CD4-positive, alpha-beta T cell treated with Interleukin-15 for 4 hours (primary cell): ENCODE measurements at regions not wholly inside any gene's neighbourhood (a gene's known extent, or its start where the extent isn't known, plus 50 kb on each side); places are given as distances from the start of the nearest gene placed in this dataset.

Experiments
- DNase-seq: peaks from one replicate; pipeline ENCODE4 v3.0.0-alpha.2; 2020; ENCODE audit warnings: low spot score

DNA sequence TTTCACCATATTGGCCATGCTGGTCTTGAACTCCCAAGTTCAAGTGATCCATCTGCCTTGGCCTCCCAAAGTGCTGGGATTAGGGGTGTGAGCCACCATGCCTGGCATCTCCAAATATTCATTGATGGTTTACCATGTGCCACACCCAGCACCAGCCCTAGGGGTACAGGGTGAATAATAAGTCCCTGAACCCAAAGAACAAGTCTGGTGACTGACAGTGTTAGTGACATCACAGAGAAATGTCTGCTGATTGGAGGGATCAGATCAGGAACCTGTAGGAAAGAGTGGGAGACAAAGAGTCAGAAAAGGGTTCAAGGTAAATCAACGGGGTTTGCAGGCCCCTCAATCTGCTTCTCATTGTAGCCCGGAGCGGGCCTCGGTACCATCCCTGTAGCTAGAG lies 118.4 kb upstream of the NABP1 start:
- no peak for DNase-seq

DNA sequence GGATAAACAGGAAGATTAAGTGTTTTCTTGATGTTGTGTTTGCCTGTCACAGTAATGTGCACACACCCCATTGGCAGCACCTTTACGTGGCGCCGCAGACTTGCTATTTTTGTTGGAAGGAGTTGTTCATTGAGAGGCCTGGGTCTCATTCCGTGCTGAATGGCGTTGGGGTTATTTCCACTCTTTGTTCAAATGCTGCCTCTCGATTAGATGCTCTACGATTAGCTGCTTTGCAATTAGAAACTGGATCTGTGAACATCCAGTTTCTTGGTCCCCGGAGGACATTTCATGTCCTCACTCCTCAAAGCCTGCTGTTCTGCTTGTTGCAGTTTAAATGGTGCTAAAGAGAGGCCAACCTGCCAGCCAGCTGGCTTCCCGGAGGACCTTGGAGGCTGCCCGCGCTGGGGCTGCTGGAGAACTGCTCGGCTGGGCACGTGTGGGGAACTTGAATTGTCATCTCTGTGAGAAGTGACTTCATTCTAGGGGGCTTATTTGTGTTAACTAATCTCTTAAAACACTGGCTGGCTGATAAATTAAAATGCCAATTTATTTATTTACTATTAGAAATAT lies 117.4 kb upstream of the NABP1 start:
- DNase-seq = no peak

DNA sequence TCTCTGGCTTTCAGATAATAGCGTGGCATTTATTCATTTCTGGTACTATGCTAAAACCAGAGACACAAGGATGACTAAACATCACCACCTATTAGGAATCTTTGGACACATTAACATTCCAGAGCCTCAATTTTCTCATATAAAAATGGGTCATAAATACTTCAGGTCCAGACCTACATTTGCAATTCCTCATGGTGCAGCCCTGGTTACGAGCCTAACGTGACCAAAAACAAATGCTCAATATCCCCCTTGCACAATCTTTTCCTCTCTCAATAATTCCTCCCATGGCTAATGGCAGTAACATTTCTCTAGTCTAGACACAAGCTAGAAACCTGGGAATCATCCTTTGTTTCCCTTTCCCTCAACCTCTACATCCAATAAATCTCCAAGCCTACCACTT lies 112.8 kb upstream of the NABP1 start:
- no peak for DNase-seq

DNA sequence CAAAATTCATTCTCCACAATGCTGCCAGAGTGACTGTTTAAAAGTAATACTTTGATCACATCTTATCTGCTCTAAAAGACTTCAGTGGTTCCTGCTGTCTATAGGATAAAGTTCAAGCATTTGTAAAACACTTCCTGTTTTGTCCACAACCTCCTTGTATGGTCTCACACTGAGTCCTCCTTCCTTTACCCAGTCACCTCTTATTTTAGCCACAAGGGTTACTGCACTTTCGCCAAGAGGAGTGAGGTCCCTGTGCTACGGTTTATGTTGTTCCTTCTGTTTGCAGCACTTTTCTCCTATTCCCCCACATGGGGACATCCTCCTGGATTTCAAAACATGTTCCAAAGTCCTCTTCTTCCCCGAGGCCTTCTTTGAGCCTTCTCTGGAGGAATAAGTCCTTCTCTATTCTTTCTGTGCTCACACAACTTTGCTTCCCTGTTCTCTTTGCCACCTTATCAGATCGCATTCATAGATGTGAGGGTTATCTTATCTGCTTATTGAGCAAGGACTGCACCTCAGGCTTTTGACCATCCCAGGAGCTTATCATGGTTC lies 112.2 kb upstream of the NABP1 start:
- DNase-seq = no peak

DNA sequence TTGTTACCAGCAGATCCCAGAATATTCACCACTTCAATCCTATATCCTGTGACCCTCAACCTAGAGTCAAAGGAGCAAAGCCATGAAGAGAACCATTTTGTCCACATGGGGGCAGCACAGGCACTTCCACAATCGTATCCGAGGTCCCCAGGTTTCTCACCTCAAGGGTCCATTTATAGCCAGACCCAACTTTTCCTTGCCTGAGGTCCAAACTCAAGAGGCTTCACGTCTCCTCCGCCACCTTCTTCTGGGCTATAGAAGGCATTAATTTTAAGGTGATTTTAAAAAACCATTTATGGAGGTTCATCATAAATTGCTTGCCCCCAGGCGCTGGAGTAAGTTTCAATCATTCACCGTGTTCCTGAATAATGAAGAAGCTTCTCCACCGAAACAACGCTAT lies 111.6 kb upstream of the NABP1 start:
- DNase-seq = peak; percentile 64

DNA sequence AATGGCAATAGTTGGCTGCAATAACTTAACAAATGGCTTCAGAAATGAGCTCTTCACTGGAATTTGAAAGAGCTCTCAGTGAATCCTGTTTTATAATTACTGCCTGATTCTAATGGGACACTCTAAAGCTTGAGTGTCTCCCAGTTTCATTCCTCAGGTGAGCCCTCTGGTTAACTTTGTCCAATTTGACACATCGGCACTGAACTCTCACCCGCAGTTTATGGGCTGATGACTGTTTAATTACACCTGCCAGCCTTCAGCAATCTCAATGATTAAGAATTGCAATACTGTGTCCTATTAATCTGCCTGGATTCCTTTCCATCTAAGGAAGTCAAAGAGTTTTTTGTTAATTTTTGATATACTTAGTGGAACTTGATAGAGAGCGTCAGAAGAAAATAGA lies 110.7 kb upstream of the NABP1 start:
- no peak for DNase-seq

DNA sequence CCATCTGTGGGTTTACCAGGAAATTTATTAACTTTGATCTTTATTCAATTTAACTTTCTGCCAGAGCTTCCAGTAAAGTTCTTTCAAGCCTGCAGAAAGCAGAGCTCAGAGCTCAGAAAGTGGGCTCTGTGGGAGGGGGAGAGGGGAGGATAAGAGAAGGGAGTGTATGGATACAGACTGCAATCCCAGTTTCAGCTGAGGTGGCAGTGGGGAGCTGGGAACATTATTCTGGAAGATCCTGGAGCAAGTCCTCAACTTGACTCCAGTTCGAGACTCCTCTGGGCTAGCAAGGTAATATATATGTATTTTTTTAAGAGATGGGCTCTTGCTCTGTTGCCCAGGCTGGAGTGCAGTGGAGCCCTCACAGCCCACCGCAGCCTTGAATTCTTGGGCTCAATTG lies 108.9 kb upstream of the NABP1 start:
- no peak for DNase-seq

DNA sequence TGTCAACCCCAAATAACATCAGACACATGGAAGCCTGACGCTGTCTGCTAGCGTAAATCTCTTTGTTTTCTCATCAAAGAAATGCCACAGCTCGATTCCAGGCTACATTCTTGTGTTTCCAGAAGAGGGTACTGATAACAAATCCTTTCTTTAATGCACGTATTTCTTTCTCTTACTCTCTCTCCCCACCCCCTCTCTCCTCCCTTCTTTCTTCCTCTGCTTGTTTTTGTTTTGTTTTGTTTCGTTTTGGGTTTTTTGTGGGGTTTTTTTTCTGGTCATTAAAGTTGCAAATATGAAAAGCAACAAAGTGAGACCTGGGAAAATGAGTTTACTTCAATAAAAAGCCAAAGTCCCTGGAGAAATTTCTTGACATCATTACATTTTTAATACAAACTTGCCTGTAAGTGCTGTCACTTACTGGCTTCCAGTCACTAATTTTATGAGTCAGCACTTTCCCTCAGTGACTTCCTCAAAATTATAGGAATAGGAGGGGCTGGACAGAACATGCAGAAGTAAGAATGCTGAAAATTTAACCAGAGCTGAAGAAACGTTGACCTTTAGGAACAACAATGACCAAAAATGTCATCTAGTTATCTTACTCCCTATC lies 106.7 kb upstream of the NABP1 start:
- DNase-seq = peak; percentile 61

DNA sequence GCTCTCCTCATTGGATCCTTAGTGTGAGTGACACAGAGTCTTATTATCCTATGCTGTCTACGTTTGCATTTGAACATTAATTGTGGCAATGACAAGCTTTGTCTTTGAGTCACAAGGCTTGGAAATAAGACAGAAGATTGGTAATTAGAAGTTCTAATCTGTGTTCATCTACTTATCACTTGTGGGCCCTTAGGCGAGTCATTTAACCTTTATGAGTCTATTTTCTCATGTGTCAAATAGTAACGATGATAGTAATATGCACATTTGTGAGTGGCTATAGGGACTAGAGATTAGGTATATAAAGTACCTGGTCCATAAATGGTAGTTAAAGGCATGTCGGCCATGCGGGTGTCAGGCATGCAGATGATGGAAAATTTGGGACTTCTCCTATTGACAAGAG lies 105.6 kb upstream of the NABP1 start:
- DNase-seq = no peak

DNA sequence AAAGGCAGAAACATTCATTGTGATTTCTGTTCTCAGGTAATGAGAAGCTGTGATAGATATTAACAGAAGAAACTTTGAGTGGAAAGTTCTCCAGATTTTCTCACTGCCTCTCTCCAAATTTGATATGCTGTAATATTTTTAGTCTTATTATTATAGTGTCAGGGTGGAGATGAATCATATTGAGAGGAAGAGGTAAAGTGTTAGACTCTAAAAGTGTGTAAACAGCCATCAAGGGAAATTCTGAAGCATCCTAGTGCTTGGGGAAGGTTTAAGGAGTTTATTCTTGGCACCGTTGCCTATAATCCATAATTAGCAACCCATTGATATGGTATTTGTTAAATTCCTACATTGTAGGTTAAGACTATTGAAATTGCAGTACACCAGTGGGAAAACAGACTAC lies 104.7 kb upstream of the NABP1 start:
- no peak for DNase-seq

DNA sequence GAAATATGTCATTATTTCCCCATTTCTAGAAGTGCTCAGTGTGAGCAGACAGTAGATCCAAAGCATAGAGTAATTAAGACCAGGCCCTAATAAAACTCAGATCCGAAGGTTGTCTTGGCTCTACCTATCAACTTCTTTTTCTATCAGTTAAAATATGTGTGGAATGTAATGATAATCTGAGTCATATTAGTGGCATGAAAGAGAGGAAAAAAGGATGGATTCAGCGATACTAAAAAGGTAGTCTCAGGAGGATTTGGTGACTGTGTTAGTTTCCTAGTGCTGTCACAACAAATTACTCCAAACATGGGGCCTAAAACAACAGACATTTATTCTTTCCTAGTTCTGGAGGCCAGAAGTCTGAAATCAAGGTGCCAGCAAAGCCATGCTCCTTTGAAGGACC lies 103.7 kb upstream of the NABP1 start:
- no peak for DNase-seq

DNA sequence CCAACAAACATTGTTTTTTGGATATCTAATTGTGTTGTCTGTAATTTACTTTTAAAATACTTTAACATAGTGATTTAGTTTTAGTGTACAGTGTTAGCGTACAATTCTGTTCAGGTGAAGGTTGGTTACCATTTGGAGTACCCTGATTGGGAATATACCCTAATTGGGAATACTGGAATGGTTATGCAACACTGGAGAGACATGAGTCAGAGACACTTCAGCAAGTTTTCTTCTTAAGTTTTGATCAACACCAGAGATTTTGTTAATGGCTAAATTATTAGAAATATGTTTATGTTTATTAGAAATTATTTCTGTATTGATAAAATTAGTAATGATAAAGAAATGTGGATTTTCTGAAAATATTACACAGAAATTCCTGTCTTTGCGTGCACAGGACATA lies 100.3 kb upstream of the NABP1 start:
- no peak for DNase-seq

DNA sequence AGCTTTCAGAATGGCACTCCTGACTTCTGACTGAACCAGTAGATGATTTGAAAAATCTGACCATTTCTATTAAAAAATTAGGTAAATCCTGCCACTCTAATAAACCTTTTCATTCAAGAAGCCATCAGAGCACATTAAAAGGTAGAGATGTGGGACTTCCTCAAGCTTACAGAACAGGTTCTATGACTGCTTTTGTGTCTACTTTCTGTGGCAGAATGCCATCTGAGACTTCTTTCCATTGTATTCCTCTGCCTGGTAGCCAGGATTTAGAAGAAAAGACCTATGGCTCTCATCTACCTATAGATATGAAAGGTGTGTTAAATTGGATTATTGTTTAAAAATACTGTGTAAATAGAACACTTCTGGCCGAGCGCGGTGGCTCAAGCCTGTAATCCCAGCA lies 99.9 kb upstream of the NABP1 start:
- DNase-seq = no peak

DNA sequence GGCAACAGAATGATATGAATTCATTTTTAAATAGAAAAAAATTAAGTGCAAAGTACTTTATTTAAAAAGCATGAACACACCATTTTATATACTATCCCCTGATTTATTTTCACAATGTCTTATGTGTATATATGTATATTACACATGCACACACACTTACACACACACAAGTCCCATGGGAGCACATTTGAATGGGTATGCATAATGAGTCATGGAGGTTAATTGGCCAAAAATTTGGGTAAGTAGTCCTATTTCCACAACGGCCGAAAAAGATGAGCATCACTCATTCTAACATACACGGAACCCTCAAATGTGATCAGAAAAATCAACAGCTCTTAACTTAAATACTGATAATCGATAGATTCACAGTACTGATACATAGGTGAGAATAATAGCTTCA lies 97.4 kb upstream of the NABP1 start:
- no peak for DNase-seq

DNA sequence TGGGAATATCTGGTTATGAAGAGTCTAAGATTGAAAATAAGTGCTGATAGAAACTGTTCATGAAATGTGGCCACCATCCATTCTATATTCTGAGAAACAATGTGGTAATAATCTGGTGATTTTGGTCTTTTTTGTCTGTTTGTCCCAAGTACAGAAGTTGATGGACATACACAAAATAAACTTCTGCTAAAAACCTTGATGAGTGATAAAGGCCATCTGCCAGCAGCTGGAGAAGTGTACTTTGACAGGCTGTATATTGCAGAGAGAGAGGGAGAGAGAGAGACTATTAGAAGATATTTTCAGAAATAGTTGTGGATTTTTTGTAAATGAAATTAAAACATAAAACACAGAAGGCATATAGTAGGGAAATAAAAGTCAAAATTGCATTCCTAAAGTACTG lies 96.9 kb upstream of the NABP1 start:
- DNase-seq = no peak

DNA sequence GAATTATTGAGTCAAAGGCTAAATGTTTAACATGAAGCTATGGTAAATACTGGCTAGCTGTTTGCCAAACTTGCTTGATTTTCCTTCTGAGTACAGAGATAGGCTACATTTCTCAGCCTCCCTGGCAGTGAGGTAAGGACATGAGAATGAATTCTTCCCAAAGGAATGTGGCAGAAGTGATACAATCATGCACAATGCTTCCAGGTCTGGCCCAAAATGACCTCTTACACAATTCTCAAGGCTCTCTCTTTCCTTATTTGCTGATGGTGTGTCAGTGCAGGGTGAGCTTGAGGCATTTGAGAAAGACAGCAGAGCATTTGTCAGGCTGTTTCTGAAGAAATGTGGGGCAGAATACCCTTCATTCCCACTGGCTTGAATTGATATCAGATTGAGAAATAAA lies 95.6 kb upstream of the NABP1 start:
- DNase-seq = no peak

DNA sequence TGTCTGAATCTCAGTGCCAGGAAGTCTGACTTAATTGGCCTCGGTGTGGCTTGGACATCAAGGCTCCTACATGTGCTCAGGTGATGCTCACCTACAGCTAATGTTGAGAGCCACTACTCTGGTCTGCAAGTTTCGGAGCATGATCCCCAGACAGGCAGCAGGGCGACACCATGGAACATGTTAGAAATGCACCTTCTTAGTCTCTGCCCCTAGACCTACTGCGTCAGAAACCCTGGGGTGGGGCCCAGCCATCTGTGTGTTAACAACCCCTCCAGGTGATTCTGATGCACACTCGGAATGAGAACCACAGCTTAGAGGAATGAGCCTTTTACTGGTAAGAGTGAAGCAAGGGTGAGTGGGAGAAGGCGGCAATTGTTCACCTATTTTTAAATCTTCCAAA lies 86.9 kb upstream of the NABP1 start:
- DNase-seq = no peak

DNA sequence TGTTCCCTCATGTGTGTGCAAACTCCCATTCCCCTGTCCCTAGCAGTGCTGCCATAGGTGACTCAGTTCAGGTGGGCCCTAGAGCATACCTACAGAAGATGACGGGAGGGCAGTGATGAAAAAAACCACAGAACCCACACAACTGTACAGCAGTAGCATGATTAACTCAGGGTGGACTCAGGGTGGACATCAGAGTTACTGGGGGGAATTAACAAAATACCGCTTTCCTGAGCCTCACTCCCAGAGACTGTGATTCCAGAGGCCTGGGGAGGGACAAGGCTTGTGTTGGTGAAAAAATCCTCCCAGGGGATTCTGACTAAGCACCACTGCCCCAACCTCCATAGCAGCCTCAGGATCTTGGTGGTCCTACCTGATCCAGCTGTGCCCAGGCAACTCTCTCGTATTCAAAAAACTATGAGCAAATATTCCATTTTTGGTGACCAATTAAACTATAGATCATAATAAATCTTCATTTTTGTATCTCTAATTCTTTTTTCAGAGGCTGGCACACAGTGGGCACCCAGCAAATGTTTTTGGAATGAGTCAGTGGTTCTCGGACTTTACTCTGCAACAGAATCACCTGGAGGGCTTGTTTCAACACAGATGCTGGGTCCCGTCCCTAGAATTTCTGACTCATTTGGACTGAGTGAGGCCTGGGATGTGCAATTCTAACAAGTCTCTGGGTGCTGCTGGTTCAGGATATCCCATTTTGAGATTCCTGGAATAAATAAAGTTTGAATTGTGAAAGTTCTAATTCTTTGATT lies 84.1 kb upstream of the NABP1 start:
- no peak for DNase-seq

DNA sequence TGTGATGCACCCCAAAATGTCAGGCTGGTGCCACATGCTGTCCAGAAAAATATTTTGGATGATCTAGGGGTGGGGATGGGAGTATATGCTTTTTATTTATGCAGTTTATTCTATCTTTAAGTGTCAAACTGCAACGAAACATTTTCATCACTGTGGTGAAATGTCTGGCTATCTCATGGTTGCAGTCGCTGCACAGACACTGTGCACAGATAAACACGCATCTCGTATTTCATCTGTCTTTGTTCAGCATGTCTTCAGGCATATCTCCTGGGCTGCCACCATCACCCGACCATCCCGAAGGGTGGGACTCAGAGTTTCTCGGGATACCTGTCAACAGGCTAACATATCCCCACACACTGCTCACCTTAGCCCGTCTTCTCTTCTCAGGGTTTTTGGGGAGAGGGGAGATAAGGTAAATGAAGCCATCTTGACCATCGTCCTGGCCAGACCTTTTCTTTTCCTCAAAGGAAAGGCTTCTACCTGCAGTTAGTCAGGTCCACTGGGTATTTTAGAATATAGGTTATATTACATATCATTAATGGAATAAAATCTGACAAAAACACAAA lies 80.7 kb upstream of the NABP1 start:
- no peak for DNase-seq

DNA sequence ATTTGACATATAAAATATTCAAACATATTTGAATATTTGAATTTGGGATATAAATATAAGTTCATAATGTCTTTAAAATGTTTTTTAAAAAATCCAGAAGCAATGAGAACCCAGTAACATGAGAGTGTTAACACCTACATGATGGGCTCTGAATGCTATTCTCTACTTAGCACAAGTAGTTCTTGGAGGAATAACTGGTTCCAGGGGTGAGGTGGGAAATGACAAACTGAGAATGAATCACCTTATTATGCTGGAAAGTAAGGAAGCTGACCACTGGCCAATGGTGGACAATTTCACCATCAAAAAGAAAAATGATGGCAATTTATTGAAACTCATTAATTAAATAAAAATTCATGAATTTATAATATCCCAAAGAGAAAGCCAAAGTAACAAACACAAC lies 79.6 kb upstream of the NABP1 start:
- DNase-seq = no peak

DNA sequence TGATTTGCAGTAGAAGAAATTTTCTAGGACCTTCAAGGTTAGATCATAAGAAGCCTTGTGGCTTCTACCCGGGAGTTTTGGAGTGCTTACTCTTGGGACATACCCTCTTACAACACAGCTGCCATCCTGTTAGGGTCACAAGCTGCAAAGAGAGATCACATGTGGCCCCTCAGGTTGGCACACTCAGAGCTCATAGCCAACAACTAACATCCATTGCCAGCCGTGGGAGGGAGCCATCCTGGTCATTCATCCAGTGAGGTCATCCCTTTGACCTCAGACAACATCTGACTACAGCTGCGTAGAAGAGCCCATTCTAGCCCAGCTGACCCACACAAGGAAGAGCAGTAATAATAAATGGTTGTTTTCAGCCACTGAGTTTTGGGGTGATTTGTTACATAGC lies 76.9 kb upstream of the NABP1 start:
- DNase-seq = no peak

DNA sequence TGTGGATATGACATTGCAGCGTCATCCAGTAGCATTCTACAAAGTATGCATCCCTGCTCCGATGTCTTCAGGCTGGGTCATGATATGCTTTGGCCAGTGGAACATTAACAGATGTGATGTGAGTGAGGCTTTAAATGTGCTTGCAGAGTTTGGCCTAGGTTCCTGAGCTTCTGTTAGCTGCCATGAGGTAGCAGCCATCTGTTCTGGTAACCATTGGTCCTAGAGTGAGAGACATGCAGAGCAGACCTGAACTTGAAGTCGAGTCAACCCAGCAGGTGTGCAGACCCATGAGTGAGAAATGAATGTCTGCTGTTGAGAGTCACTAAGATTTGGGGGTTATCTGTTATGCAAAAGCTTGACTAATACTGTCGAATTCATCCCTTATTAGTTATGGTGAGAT lies 73.8 kb upstream of the NABP1 start:
- DNase-seq = no peak

DNA sequence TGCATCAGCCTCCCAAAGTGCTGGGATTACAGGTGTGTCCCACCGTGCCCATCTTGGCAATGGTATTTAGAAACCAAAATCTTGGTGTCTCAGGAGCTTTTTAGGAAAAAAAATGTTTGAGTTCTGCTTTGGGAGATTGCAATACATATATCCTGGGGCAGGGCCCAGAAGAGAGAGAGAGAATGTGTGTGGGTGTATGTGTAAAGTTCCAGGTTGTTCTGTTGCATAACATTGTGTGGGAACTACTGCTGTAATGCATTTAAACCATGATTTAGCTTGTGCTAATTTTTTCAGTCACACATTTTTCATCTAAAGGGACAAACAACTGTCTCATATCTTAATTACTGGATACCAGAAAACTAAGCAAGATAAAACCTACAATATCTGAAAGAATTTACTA lies 70.8 kb upstream of the NABP1 start:
- DNase-seq = no peak
